HepG2 (cell line): ENCODE measurements at regions not wholly inside any gene's neighbourhood (a gene's known extent, or its start where the extent isn't known, plus 50 kb on each side); places are given as distances from the start of the nearest gene placed in this dataset.

Experiments
- ATAC-seq: fragments of 200-7000 bp; cut with Tn5 transposase; 3 replicates; pipeline ENCODE4 v1.9.1; 2020; ENCODE audit warnings: mild to moderate bottlenecking, moderate library complexity
- BruUV-seq: library from RNA; stranded (reverse); fragments of 400-500 nt; replicated peaks from 2 replicates; lab custom pipeline; 2021; lab: Mats Ljungman, UMichigan
- CTCF ChIA-PET: fragments of 300-600 bp; formaldehyde crosslinking; extraction: SDS; loops from one replicate; lab custom pipeline; 2021; ENCODE audit warnings: low total read pairs, inconsistent platforms, low intra/inter-chr PET ratio; lab: Yijun Ruan, JAX
- POLR2A ChIA-PET: fragments of 350-600 bp; sonication (Branson Sonifier 250); formaldehyde crosslinking; loops from one replicate; lab custom pipeline; 2020; ENCODE audit warnings: antibody characterized with exemption, inconsistent platforms; lab: Yijun Ruan, JAX
- DNase-seq: peaks from one replicate; pipeline ENCODE4 v3.0.0-alpha.2; 2015; ENCODE audit warnings: low spot score
- FAIRE-seq: peaks from 3 replicates; lab custom pipeline; 2011; peaks lifted over from hg19 to GRCh38; lab: Jason Lieb, UNC
- H2AFZ ChIP-seq: one replicate; pipeline ENCODE4 v1.6.1; 2011; ENCODE audit warnings: low read length, inconsistent platforms
- H3K27ac ChIP-seq: fragments of 300-600 bp; 3 replicates; pipeline ENCODE4 v1.8.0; 2011; ENCODE audit warnings: mixed run types, mild to moderate bottlenecking, mixed read lengths, low read length, inconsistent platforms; ENCODE audit not compliant: insufficient read depth; ENCODE audit errors: extremely low read length
- H3K27me3 ChIP-seq, 2 experiments: fragments of 200-600 bp in 1 of 2; 2 replicates in 1 of 2; 3 replicates in 1 of 2; pipeline versions ENCODE4 v1.6.0 to v1.8.0; 2011; ENCODE audit warnings: low read length in 2 of 2, mild to moderate bottlenecking in 2 of 2, moderate library complexity in 2 of 2, inconsistent platforms in 1 of 2; ENCODE audit not compliant: insufficient read depth in 2 of 2, control insufficient read depth in 1 of 2
- H3K36me3 ChIP-seq, 2 experiments: fragments of 200-600 bp in 1 of 2; replicated peaks in 1 of 2; 2 replicates in 1 of 2; 3 replicates in 1 of 2; pipeline versions ENCODE4 v1.5.1 to v1.8.0; 2011; ENCODE audit warnings: low read length in 2 of 2, inconsistent platforms in 1 of 2; ENCODE audit not compliant: insufficient read depth in 2 of 2, control insufficient read depth in 1 of 2
- H3K4me1 ChIP-seq: 2 replicates; pipeline ENCODE4 v1.5.1; 2012; ENCODE audit warnings: low read length, inconsistent platforms; ENCODE audit not compliant: insufficient read depth
- H3K4me2 ChIP-seq: 2 replicates; pipeline ENCODE4 v1.6.0; 2011; ENCODE audit warnings: low read depth, low read length, inconsistent platforms
- H3K4me3 ChIP-seq, 3 experiments: fragments of 200-600 bp in 1 of 3; sonication (generic), shearing (Covaris generic) in 1 of 3; replicated peaks in 1 of 3; 2 replicates each; pipeline ENCODE4 v1.5.1; 2011 to 2016; ENCODE audit warnings: low read length in 3 of 3, inconsistent platforms in 2 of 3, low read depth in 2 of 3, mild to moderate bottlenecking in 2 of 3, control low read depth in 1 of 3, mixed read lengths in 1 of 3; ENCODE audit not compliant: insufficient read depth in 1 of 3
- H3K79me2 ChIP-seq: one replicate; pipeline ENCODE4 v1.6.1; 2011; ENCODE audit warnings: low read length, inconsistent platforms; ENCODE audit not compliant: insufficient read depth
- H3K9ac ChIP-seq: 2 replicates; pipeline ENCODE4 v1.6.0; 2011; ENCODE audit warnings: mild to moderate bottlenecking, low read depth, low read length, inconsistent platforms; ENCODE audit not compliant: insufficient read depth
- H3K9me3 ChIP-seq: 2 replicates; pipeline ENCODE4 v1.5.1; 2012; ENCODE audit warnings: mild to moderate bottlenecking, low read length
- H4K20me1 ChIP-seq: 2 replicates; pipeline ENCODE4 v1.6.0; 2011; ENCODE audit warnings: inconsistent platforms, mild to moderate bottlenecking, low read length, moderate library complexity; ENCODE audit not compliant: insufficient read depth
- DR1 ChIP-seq: sonication (generic); formaldehyde crosslinking; IDR thresholded peaks from 2 replicates; pipeline ENCODE4 v1.8.0; 2021; ENCODE audit warnings: mild to moderate bottlenecking, missing genetic modification reagents, inconsistent platforms
- EEA1 ChIP-seq: sonication (generic); formaldehyde crosslinking; IDR thresholded peaks from 2 replicates; pipeline ENCODE4 v1.5.1; 2020; ENCODE audit warnings: mild to moderate bottlenecking, missing genetic modification reagents, borderline replicate concordance
- EP300 ChIP-seq, 3 experiments: sonication (generic) in 1 of 3; formaldehyde crosslinking in 1 of 3; IDR thresholded peaks; 2 replicates each; pipeline versions ENCODE4 v1.5.1 to v1.6.1; 2011 to 2020; ENCODE audit warnings: low read depth in 2 of 3, low read length in 2 of 3, borderline replicate concordance in 1 of 3, improper control_type of control experiment in 1 of 3, mild to moderate bottlenecking in 1 of 3, missing genetic modification reagents in 1 of 3, moderate library complexity in 1 of 3
- FOSL1 ChIP-seq: sonication (generic); formaldehyde crosslinking; IDR thresholded peaks from 2 replicates; pipeline ENCODE4 v1.9.0; 2021; ENCODE audit warnings: missing genetic modification reagents, borderline replicate concordance
- NONO ChIP-seq, 2 experiments: fragments of 450-650 bp in 1 of 2; sonication (generic) in 1 of 2; formaldehyde crosslinking in 1 of 2; IDR thresholded peaks in 1 of 2; conservative IDR thresholded peaks in 1 of 2; 2 replicates each; pipeline versions ENCODE4 v1.6.1 to v1.8.0; 2017 to 2022; ENCODE audit warnings: mild to moderate bottlenecking in 1 of 2, missing genetic modification reagents in 1 of 2, moderate library complexity in 1 of 2
- ZFP82 ChIP-seq: sonication (generic); formaldehyde crosslinking; IDR thresholded peaks from 2 replicates; pipeline ENCODE4 v1.5.1; 2020; ENCODE audit warnings: mild to moderate bottlenecking, missing genetic modification reagents, borderline replicate concordance
- ZKSCAN8 ChIP-seq: IDR thresholded peaks from 2 replicates; pipeline ENCODE4 v1.6.1; 2016; ENCODE audit warnings: borderline replicate concordance, missing genetic modification reagents, missing compliant biosample characterization
- ZNF564 ChIP-seq: sonication (generic); formaldehyde crosslinking; IDR thresholded peaks from 2 replicates; pipeline ENCODE4 v1.8.1; 2023; ENCODE audit warnings: mild to moderate bottlenecking, missing genetic modification reagents
- WGBS: methylation state at CpG from one replicate; pipeline ENCODE4 v1.1.6; 2017; ENCODE audit warnings: low lambda C conversion rate; 5-methylcytosine and 5-hydroxymethylcytosine counted together
- in situ Hi-C: cut with HindIII; loops from 2 replicates; pipeline ENCODE4 v1.10.0; 2017; ENCODE audit warnings: low pct_unique_long_range_greater_than_20kb; ENCODE audit not compliant: extremely low pct_ligation_motif_present
- intact Hi-C: fragments of 100-400 bp; cut with micrococcal nuclease; formaldehyde crosslinking; loops from one replicate; pipeline ENCODE4 v1.10.0; 2022; ENCODE audit not compliant: unreplicated experiment
- TF ChIP-seq, protein P1 (sequence below): sonication (generic); formaldehyde crosslinking; IDR thresholded peaks from 2 replicates; pipeline ENCODE4 v1.4.0; 2020; ENCODE audit warnings: mild to moderate bottlenecking, missing genetic modification reagents

DNA sequence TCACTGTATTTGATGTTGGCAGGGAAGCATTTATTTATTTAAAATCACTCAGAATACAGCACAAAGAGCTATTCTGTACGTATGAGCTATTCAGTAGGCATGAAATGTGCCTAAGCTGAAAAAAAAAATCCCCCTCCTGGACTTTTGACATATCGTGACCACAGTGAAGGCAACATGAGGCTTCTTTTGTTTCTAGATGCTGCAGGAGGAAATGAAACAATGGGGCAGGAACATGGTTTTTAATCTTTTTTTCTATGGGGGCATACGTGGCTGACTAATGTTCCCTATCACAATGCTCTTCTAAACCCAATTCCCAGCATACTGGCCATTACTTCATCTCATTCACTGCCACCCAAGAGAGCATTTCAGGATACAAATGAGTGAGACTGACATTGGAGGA, 191.0 kb upstream of the PMFBP1 start (continued):
- TF ChIP-seq ZFP82 (CRISPR knock-in tag) = no peak
- TF ChIP-seq ZNF564 = no peak
- TF ChIP-seq, protein P1, sequence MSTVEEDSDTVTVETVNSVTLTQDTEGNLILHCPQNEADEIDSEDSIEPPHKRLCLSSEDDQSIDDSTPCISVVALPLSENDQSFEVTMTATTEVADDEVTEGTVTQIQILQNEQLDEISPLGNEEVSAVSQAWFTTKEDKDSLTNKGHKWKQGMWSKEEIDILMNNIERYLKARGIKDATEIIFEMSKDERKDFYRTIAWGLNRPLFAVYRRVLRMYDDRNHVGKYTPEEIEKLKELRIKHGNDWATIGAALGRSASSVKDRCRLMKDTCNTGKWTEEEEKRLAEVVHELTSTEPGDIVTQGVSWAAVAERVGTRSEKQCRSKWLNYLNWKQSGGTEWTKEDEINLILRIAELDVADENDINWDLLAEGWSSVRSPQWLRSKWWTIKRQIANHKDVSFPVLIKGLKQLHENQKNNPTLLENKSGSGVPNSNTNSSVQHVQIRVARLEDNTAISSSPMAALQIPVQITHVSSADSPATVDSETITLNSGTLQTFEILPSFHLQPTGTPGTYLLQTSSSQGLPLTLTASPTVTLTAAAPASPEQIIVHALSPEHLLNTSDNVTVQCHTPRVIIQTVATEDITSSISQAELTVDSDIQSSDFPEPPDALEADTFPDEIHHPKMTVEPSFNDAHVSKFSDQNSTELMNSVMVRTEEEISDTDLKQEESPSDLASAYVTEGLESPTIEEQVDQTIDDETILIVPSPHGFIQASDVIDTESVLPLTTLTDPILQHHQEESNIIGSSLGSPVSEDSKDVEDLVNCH = no peak
- no peak for TF ChIP-seq DR1 (CRISPR knock-in tag)
- no peak for TF ChIP-seq EEA1 (CRISPR knock-in tag)
- no peak for TF ChIP-seq FOSL1 (CRISPR knock-in tag)

DNA sequence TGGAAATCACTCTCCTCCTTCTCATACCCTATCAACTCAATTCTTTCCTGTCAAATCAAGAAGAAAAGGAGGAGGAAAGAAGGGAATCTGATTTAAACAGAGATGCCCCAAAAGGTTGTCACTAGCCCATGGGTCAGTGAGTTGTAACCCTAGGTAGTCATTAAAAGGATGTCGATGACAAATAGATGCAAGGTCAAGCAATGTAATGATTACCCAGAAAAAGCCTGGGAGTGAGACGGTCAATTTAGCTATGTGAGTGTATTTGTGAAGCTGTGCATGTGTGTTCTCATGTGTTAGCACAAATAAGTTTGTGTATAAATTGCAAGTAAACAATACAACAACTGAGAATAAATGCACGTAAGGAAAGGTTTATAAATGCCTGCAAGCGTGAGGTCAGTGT, 190.5 kb upstream of the PMFBP1 start:
- no peaks in the 10 kb centered on the region for H3K27me3 ChIP-seq
- no peak overlapping the region for H2AFZ ChIP-seq
- FAIRE-seq = no peak
- no peak overlapping the region for H3K4me2 ChIP-seq
- ChIA-PET CTCF (no interaction called here), POLR2A (no interaction called here)
- H3K9me3 ChIP-seq = no peaks in the 10 kb centered on the region
- peak; percentile 72 for ATAC-seq
- no peaks in the 10 kb centered on the region for H4K20me1 ChIP-seq
- no peaks in the 10 kb centered on the region for H3K79me2 ChIP-seq
- no peak overlapping the region for H3K27ac ChIP-seq
- in situ Hi-C loops = no loop called here
- 80% methylated on average over 4 of the region's 4 CpGs for WGBS
- peak; percentile 12 for DNase-seq
- TF ChIP-seq ZKSCAN8 (CRISPR knock-in tag) (no peak), NONO (IDR thresholded peaks at IDR 0.05) (no peak), NONO (CRISPR knock-in tag; conservative IDR thresholded peaks at IDR 0.05) (no peak), EP300 (IDR thresholded peaks at IDR 0.05; ENCODE audit: low read depth in 2 of 2, low read length in 2 of 2) (no peak), EP300 (CRISPR knock-in tag; IDR thresholded peaks at IDR 0.05; ENCODE audit: borderline replicate concordance) (no peak)
- BruUV-seq = no TSS peak
- no peak overlapping the region for H3K9ac ChIP-seq
- peaks cover 9% of the 10 kb centered on the region; the same call in 1 of the 2 replicates for H3K4me1 ChIP-seq
- intact Hi-C loops = no loop called here
- no peak overlapping the region for H3K4me3 ChIP-seq
- H3K36me3 ChIP-seq = no peaks in the 10 kb centered on the region
